ENCODE measurements at regions not wholly inside any gene's neighbourhood (a gene's known extent, or its start where the extent isn't known, plus 50 kb on each side); places are given as distances from the start of the nearest gene placed in this dataset.

- DNase-seq (ENCODE audit: low spot score), result no peak
- FAIRE-seq, result no peak
Observed at GRCh38 chr3:132232231-132232792, 84.9 kb upstream of the ACP3 start.

DNA sequence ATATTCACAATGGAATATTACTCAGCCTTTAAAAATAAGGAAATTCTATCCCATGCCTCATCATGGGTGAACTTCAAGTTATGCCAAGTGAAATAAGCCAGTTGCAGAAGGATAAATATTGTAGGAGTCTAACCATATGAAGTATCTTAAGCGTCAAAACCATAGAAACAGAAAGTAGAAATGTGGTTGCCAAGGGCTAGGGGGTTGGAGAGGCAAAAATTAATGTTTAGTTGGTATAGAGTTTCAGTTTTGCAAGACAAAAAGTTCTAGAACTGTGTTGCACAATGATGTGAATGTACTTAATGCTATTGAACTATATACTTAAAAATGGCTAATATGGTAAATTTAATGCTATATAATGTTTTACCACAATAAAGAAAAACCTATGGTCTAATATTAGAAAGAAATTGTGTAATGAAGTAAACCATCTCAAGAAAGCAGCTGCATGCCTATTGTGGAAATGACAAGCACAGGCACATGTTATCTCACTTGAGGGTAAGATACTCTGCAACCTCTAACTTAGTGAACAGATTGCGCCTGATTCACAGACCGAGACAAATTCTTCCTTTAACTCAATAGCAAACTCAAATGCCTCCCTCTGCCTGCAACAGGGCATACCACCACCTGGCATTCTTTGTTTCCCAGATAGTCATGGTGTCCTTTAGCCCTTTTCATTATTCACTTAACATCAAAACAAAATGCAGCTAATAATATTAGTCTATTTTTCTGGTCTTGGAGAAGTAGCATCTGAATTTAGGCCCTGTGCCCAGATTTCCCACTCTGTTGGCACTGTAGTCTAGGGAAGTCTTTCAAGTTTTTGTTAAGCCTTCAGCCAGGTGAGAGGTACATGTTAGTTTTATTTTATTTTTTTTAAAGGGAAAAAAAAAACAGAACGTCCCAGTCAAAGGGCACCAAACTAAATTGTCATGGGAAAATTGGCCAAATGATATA lies 80.2 kb upstream of the ACP3 start:
- DNase-seq (ENCODE audit: low spot score), result no peak
- no peak for FAIRE-seq

DNA sequence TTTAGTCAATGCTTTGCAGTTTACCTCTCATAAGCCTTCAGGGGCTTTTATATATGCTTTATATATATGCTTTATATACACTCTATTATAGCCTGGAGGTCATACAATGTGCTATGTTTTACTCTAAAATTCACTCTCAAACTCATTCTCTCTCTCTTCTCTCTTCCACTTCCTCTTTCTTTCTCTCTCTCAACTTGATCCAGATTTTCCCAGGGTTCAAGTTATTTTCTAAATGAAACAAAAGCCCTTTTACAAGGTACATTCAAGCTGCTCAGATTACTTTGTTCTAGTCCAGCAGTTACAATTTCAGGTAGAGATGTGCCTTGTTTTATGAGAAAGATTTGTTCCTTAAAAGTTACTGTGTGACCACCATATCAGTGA lies 79.6 kb upstream of the ACP3 start:
- DNase-seq (ENCODE audit: low spot score) (no peak), FAIRE-seq (no peak)

- no peak for FAIRE-seq
- DNase-seq (ENCODE audit: low spot score), result no peak
Observed at GRCh38 chr3:132239587-132239986, 77.6 kb upstream of the ACP3 start.

GRCh38 chr3:132241776-132242514 lies 75.3 kb upstream of the ACP3 start:
- DNase-seq (ENCODE audit: low spot score), result no peak
- no peak for FAIRE-seq

GRCh38 chr3:132242790-132243189 lies 74.4 kb upstream of the ACP3 start:
- no peak for DNase-seq (ENCODE audit: low spot score)
- no peak for FAIRE-seq

DNA sequence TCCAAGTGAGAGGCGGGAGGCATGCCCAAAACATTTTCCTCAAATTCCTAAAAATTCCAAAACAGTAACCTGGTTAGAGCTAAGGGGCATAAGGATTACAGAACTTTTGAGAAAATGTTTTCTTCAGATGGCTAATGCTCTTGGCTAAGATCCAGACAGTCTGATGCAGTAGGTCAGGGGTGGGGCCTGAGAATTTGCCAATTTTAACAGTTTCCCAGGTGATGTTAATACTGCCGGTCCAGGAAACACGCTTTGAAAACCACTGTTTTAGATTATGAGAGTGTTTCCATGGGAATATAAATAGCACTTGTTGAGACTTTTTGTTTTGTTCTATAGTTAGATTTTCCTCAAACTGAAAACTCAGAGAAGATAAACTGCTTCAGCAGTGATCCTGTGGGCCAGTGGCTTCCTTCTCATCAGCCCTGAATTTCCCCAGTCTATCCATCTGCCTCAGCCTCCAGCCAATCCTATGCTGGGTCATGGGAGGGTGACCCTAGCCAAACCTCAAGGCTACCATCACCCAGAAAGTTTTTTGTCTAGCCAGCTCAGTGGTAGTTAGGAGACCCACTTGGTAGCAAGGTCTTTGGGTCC lies 71.6 kb upstream of the ACP3 start:
- FAIRE-seq (no peak), DNase-seq (ENCODE audit: low spot score) (no peak)

DNA sequence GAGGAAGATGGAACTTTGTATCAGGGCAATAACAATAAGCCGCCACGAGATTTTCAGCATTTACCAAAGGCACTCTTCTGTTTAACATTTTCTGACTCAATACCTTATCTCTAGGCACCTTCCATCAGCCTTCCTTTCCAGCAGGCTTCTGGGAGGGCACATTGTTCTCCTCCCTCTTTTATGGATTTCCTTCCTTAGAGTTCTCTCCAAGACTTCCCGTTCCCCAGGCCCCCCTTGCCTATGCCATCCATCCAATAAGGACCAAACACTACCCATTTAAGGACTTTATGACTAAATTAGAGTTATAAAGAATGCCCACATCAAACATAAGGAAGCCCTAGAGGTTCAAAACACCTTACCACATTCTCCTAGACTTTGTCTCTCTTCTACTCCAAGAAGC lies 71.0 kb upstream of the ACP3 start:
- FAIRE-seq (no peak), DNase-seq (ENCODE audit: low spot score) (no peak)

GRCh38 chr3:132247211-132247610 lies 70.0 kb upstream of the ACP3 start:
- DNase-seq (ENCODE audit: low spot score) (no peak), FAIRE-seq (no peak)

DNA sequence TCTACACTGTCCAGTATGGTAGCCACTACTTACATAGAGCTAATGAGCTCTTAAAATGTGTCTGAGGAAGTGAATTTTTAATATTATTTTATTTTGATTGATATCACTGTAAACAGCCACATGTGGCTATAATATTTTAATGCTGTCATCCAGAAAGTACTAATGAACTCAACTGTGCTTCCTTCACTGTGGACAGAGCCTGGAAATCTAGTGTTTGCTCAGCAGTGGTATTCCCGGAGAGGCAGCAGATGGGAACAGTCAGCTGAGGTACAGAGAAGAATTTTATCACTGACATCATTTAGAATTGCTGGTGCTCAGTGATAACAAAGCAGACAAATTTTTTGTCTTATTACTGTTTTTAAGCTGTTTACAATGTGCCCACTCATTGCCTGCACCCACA lies 68.7 kb upstream of the ACP3 start:
- FAIRE-seq (no peak), DNase-seq (ENCODE audit: low spot score) (no peak)

- DNase-seq (ENCODE audit: low spot score), result peak; percentile 57
- FAIRE-seq, result no peak
Observed at GRCh38 chr3:132253262-132253878, 63.8 kb upstream of the ACP3 start.

DNA sequence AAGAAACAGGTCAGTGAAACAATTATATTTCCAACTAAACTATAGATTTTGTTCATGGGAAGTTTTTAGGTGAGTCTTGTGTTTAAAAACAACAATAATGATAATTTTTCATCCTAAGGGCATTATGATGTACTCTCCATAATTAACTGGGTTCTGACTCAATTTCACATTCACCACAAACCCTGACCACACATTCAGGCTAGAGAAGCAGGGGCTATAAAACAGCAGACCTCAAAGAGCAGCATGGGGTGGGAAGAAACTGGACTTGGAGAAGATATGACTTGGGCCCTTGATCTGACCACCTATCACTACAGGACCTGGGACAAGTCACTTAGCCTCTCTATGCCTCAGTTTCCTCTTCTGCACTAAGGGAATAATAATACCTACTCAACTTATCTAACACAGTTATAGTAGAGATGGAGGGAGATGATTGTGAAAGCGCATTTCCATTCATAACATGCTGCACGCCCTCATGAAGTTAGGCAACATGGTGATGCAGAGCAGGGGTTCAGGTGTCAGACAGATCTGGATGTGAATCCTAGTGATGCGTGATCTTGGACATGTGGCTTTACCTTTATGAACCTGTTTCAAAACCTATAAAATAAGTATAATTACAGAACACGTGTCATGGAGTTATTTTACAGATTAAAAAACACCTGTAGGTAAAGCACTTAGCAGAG lies 63.0 kb upstream of the ACP3 start:
- FAIRE-seq (no peak), DNase-seq (ENCODE audit: low spot score) (no peak)

- FAIRE-seq (no peak), DNase-seq (ENCODE audit: low spot score) (peak; percentile 17)
Observed at GRCh38 chr3:132255041-132255745, 62.0 kb upstream of the ACP3 start.

GRCh38 chr3:132256989-132257388 lies 60.2 kb upstream of the ACP3 start:
- peak; percentile 19 for DNase-seq (ENCODE audit: low spot score)

GRCh38 chr3:132261506-132261905 lies 55.7 kb upstream of the ACP3 start:
- FAIRE-seq (no peak), DNase-seq (ENCODE audit: low spot score) (no peak)

More at GRCh38 chr3:132256989-132257388, 60.2 kb upstream of the ACP3 start:
- no peak for FAIRE-seq

DNA sequence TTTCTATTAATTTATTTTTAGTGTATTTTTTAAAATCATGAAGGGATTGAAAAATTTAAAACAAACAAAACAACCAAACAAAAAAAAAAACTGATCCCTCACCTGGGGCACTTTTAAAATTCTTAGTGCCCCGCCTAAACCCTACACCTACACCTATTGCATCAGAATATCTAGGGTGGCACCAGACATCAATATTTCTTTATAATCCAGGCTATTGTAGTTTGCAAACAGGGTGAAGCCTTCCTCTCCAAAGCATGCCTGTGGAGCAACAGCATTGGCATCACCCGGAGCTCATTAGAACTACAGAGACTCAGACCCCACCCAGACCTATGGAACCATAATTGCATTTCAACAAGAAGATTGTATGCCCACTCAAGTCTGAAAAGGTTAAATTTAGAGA lies 54.9 kb upstream of the ACP3 start:
- no peak for FAIRE-seq

GRCh38 chr3:132262956-132263355 lies 54.3 kb upstream of the ACP3 start:
- FAIRE-seq (peak; percentile 96), DNase-seq (ENCODE audit: low spot score) (no peak)

More for the DNA sequence above, 54.9 kb upstream of the ACP3 start:
- no peak for DNase-seq (ENCODE audit: low spot score)

DNA sequence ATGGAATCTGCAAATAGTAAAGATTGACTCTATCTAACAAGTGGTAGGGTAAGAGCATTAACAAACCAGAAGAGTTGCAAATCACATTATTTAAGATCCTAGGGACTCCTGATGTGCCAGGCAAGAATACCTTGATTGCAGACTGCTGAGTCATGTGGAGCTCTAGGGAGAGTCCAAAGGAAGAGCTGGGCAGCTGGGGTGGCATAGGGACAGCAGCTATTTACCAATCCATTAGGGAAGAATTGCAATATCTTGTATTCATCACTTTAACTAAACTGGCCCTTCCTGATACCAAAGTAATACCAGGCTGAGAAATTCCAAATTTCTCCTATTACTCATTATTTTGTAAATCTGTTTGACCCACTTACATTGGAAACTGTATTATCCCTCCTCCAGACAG lies 52.2 kb upstream of the ACP3 start:
- no peak for DNase-seq (ENCODE audit: low spot score)
- no peak for FAIRE-seq

- DNase-seq (ENCODE audit: low spot score) (no peak), FAIRE-seq (no peak)
Observed at GRCh38 chr3:132265488-132265887, 51.7 kb upstream of the ACP3 start.

DNA sequence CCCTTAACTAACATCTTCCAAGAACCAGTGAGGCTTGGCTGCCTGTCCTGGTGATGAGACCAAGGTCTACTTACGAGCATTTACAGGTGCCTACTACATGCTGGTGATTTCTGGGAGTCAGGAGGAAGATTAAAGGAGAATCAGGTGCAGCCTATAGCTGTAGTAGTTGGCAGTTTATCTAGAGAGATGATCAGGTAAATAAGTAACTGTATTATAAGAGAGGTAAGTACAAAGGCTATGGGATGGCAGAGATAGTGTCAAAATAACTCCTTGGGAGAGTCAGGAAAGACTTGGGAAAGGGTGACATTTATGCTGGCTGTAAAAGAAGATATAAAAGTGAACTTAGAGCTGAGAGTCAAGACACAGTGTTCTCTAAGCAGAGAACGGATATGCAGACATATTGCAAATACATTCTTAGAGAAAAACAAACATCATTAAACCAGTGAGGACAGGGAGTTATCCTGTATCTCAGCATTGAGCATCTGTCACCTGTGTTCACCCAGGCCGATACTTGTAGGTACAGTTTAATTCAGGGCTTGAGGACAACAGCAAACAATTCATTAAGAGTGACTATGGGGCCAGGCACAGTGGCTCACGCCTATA lies 49.7 kb upstream of the ACP3 start:
- no peak for FAIRE-seq
- DNase-seq (ENCODE audit: low spot score), result no peak

Data from urothelium cell line (cell line).